GM12878 (cell line): ENCODE measurements at regions not wholly inside any gene's neighbourhood (a gene's known extent, or its start where the extent isn't known, plus 50 kb on each side); places are given as distances from the start of the nearest gene placed in this dataset.

ENCODE experiments used
- CHD2 ChIP-seq: IDR thresholded peaks from 2 replicates; pipeline ENCODE4 v1.6.1; 2011; ENCODE audit warnings: low read depth, low read length, improper control_type of control experiment, borderline replicate concordance
- GABPA ChIP-seq: IDR thresholded peaks from 2 replicates; pipeline ENCODE4 v1.6.1; 2014; ENCODE audit warnings: antibody characterized with exemption, low read depth, mild to moderate bottlenecking, inconsistent platforms
- NFXL1 ChIP-seq: fragments of 450-650 bp; IDR thresholded peaks from 2 replicates; pipeline ENCODE4 v1.6.1; 2017; ENCODE audit warnings: antibody characterized with exemption, mild to moderate bottlenecking, borderline replicate concordance
- NRF1 ChIP-seq: conservative IDR thresholded peaks from 2 replicates; pipeline ENCODE4 v1.6.1; 2011; ENCODE audit warnings: mild to moderate bottlenecking, low read depth, low read length, improper control_type of control experiment
- POLR2A ChIP-seq: IDR thresholded peaks from 2 replicates; pipeline ENCODE4 v1.6.1; 2011; ENCODE audit warnings: low read depth, mild to moderate bottlenecking, low read length
- TBL1XR1 ChIP-seq: IDR thresholded peaks from 2 replicates; pipeline ENCODE4 v1.6.1; 2012; ENCODE audit warnings: low read depth, low read length, improper control_type of control experiment
- USF2 ChIP-seq: IDR thresholded peaks from 2 replicates; pipeline ENCODE4 v1.6.1; 2011; ENCODE audit warnings: low read depth, low read length, improper control_type of control experiment, borderline replicate concordance
- YY1 ChIP-seq: IDR thresholded peaks from 2 replicates; pipeline ENCODE4 v1.6.1; 2011; ENCODE audit warnings: low read depth, mild to moderate bottlenecking, low read length
- TF ChIP-seq, protein P1 (sequence below), 3 experiments: IDR thresholded peaks in 2 of 3; conservative IDR thresholded peaks in 1 of 3; 2 replicates each; pipeline ENCODE4 v1.5.1; 2011; ENCODE audit warnings: low read depth in 3 of 3, low read length in 3 of 3, mild to moderate bottlenecking in 3 of 3, control low read depth in 2 of 3, moderate library complexity in 2 of 3, inconsistent platforms in 1 of 3, mixed read lengths in 1 of 3; ENCODE audit not compliant: control insufficient read depth in 2 of 3, insufficient read depth in 1 of 3; ENCODE audit errors: extremely low read depth in 1 of 3
- TF ChIP-seq, protein P2 (sequence below): fragments of 450-650 bp; formaldehyde crosslinking; IDR thresholded peaks from 2 replicates; pipeline ENCODE4 v1.4.0; 2022; ENCODE audit warnings: mild to moderate bottlenecking, moderate library complexity
- TF ChIP-seq, protein P3 (sequence below): fragments of 450-650 bp; IDR thresholded peaks from 2 replicates; pipeline ENCODE4 v1.6.1; 2016; ENCODE audit warnings: mild to moderate bottlenecking

GRCh38 chr17:71057448-71057847 lies 888.1 kb downstream of the KCNJ2 start:
- TF ChIP-seq YY1 (no peak), POLR2A (no peak), TBL1XR1 (no peak), CHD2 (no peak), NFXL1 (no peak), GABPA (no peak), NRF1 (no peak), USF2 (no peak)
- TF ChIP-seq, protein P1, sequence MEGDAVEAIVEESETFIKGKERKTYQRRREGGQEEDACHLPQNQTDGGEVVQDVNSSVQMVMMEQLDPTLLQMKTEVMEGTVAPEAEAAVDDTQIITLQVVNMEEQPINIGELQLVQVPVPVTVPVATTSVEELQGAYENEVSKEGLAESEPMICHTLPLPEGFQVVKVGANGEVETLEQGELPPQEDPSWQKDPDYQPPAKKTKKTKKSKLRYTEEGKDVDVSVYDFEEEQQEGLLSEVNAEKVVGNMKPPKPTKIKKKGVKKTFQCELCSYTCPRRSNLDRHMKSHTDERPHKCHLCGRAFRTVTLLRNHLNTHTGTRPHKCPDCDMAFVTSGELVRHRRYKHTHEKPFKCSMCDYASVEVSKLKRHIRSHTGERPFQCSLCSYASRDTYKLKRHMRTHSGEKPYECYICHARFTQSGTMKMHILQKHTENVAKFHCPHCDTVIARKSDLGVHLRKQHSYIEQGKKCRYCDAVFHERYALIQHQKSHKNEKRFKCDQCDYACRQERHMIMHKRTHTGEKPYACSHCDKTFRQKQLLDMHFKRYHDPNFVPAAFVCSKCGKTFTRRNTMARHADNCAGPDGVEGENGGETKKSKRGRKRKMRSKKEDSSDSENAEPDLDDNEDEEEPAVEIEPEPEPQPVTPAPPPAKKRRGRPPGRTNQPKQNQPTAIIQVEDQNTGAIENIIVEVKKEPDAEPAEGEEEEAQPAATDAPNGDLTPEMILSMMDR (IDR thresholded peaks at IDR 0.05 in 2 of 3, conservative IDR thresholded peaks at IDR 0.05 in 1 of 3; ENCODE audit: control insufficient read depth in 2 of 3, extremely low read depth in 1 of 3, insufficient read depth in 1 of 3, low read depth in 3 of 3, low read length in 3 of 3): no peak
- TF ChIP-seq, protein P2, sequence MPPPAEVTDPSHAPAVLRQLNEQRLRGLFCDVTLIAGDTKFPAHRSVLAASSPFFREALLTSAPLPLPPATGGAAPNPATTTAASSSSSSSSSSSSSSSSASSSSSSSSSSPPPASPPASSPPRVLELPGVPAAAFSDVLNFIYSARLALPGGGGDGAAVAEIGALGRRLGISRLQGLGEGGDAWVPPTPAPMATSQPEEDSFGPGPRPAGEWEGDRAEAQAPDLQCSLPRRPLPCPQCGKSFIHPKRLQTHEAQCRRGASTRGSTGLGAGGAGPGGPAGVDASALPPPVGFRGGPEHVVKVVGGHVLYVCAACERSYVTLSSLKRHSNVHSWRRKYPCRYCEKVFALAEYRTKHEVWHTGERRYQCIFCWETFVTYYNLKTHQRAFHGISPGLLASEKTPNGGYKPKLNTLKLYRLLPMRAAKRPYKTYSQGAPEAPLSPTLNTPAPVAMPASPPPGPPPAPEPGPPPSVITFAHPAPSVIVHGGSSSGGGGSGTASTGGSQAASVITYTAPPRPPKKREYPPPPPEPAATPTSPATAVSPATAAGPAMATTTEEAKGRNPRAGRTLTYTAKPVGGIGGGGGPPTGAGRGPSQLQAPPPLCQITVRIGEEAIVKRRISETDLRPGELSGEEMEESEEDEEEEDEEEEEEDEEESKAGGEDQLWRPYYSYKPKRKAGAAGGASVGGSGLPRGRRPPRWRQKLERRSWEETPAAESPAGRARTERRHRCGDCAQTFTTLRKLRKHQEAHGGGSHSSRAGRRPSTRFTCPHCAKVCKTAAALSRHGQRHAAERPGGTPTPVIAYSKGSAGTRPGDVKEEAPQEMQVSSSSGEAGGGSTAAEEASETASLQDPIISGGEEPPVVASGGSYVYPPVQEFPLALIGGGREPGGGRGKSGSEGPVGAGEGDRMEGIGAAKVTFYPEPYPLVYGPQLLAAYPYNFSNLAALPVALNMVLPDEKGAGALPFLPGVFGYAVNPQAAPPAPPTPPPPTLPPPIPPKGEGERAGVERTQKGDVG (CRISPR knock-in tag): no peak
- TF ChIP-seq, protein P3, sequence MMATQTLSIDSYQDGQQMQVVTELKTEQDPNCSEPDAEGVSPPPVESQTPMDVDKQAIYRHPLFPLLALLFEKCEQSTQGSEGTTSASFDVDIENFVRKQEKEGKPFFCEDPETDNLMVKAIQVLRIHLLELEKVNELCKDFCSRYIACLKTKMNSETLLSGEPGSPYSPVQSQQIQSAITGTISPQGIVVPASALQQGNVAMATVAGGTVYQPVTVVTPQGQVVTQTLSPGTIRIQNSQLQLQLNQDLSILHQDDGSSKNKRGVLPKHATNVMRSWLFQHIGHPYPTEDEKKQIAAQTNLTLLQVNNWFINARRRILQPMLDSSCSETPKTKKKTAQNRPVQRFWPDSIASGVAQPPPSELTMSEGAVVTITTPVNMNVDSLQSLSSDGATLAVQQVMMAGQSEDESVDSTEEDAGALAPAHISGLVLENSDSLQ: no peak
